ENCODE measurements at regions not wholly inside any gene's neighbourhood (a gene's known extent, or its start where the extent isn't known, plus 50 kb on each side); places are given as distances from the start of the nearest gene placed in this dataset.
"Not testable (repeated sequence)": the region's sequence is repeated elsewhere in the genome, so short reads cannot be mapped to it uniquely, and the experiment has no call there.

DNA sequence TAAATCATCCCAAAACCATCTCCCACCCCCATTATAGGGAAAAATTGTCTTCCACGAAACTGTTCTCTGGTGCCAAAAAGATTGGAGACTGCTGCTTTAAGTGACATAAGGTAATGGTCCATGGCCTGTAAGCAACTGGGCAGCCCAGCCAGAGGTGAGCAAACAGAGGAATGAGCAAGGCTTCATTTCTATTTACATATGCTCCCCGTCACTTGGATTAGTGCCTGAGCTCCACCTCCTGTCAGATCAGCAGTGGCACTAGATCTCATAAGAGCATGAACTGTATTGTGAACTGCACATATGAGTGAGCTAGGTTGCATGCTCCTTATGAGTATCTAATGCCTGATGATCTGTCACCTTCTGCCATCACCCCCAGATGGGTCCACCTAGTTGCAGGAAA, 1159.8 kb upstream of the ALCAM start:
- no peaks in the 10 kb centered on the region for H3K4me1 Mint-ChIP-seq
- no peak overlapping the region for H3K4me3 Mint-ChIP-seq
- H3K9me3 Mint-ChIP-seq: peaks cover 2% of the 10 kb centered on the region
- no peaks in the 10 kb centered on the region for H3K36me3 Mint-ChIP-seq
- no peak overlapping the region for H3K27ac Mint-ChIP-seq
- H3K27me3 Mint-ChIP-seq: no peaks in the 10 kb centered on the region
- no peak for DNase-seq

DNA sequence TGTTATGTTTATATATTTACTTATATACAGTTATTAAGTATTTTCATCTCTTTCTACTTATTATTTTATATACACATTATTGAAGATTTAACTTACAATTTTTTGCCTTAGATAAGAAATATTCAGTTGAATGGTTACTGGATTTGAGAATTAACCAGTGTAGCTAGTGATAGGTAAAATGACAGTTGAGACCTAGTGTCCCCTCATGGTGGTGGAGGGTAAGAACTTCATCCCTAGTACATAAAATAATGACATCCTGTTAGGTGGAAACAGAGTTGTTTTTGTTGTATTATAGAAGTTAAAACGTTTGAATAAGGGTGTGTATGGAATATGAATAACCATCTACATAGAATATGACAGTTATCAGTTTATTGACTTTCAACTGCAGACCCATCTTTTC, 1152.4 kb upstream of the ALCAM start:
- Mint-ChIP-seq H3K27me3 (no peaks in the 10 kb centered on the region), H3K27ac (no peak overlapping the region), H3K9me3 (no peaks in the 10 kb centered on the region), H3K4me3 (no peak overlapping the region), H3K4me1 (no peaks in the 10 kb centered on the region), H3K36me3 (no peaks in the 10 kb centered on the region)
- DNase-seq: no peak

DNA sequence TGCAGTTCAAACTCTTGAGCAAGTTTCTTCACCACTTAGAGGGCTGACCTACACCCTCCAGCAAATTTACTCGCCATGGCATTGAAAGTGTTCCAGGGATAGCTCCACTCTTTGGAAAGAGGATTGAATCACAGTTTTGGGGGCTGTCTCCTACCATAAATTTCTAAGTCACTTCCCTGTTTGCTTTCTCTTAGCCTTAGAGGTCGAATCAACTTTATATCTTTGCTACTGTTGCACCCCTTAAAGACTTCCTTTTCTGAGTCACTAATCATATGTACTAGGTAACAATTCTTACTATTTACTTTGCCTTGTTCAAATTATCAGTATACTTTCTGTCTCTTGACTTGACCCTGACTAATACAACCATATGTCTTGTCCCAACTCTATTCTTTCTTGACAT, 1151.8 kb upstream of the ALCAM start:
- DNase-seq: no peak
- H3K27me3 Mint-ChIP-seq: no peaks in the 10 kb centered on the region
- H3K4me1 Mint-ChIP-seq: no peaks in the 10 kb centered on the region
- H3K4me3 Mint-ChIP-seq: no peak overlapping the region
- H3K27ac Mint-ChIP-seq: no peak overlapping the region
- peaks cover under 1% of the 10 kb centered on the region for H3K9me3 Mint-ChIP-seq
- no peaks in the 10 kb centered on the region for H3K36me3 Mint-ChIP-seq

DNA sequence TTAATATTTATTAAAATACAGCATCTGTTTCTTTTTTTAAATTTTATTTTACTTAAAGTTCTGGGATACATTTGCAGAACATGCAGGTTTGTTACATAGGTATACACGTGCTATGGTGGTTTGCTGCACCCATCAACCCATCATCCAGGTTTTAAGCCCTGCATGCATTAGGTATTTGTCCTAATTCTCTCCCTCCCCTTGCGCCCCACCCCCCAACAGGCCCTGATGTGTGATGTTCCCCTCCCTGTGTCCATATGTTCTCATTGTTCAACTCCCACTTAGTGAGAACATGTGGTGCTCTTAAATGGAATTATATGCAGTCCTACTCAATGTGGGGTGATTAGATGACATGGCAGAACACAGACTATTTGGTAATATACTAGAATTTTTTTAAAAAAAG, 1147.7 kb upstream of the ALCAM start:
- H3K4me3 Mint-ChIP-seq, H3K36me3 Mint-ChIP-seq: not testable (repeated sequence)
- H3K9me3 Mint-ChIP-seq: peaks cover 12% of the 10 kb centered on the region

DNA sequence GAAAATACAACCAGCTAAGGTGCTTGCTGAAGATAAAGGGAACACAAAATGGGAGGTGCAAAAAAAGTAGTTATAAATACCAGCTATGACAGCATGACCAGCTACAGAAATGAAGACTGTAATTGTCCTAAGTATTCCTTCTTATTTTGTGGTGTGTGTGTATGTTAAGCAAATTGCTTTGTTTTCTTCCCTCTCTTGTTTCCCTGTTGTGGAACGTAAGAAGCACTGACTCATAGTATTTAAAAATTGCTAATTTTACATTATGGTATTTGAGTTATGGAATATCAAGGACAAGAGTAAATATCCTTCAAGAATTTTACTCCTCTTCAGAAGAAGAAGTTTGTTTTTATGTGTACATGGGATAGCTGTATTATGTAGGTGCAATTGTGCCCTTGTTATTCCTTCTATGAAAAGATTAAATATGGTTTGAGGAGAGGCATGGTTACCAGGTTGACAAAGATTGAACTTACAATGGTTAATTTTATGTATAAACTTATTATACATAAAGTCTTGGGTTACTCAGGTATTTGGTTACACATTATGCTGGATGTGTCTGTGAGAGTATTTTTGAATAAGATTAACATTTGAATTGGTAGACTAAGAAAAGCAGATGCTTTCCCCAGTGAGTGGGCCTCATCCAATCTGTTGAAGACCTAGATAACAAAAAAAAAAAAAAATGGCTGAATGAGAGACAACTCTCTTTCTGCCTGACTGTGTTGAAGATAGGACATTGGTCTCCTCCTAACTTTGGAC, 1132.1 kb upstream of the ALCAM start:
- no peak for DNase-seq
- H3K27me3 Mint-ChIP-seq: no peaks in the 10 kb centered on the region
- H3K9me3 Mint-ChIP-seq: no peaks in the 10 kb centered on the region
- no peaks in the 10 kb centered on the region for H3K36me3 Mint-ChIP-seq
- H3K4me1 Mint-ChIP-seq: no peaks in the 10 kb centered on the region
- H3K4me3 Mint-ChIP-seq: no peak overlapping the region
- H3K27ac Mint-ChIP-seq: no peak overlapping the region

More for the DNA sequence above, 1147.7 kb upstream of the ALCAM start:
- DNase-seq, H3K4me1 Mint-ChIP-seq, H3K27ac Mint-ChIP-seq, H3K27me3 Mint-ChIP-seq: not testable (repeated sequence)

DNA sequence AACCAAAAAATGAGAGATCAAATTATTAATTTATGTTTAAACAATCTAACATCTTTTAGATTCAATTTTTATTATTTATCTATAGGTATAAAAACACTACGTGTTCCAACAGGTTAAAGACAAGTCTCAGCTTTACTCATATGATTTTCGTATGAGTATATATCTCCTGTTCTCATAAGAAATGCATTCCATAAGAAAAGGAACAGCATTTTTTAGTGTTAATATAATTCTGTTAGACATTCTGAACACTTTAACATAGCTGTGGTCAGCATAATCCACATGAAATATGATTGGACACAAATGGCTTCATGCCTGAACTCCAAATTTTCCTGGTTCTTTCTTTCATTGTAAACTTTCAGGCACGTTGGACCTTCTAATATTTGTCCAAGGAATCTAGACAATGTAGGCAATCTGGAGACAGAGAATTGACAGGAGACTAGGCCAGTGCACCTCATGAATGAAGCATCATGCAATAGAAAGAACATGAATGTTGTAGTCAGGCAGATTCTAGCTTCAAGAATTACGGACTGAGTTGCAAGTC, 1122.0 kb upstream of the ALCAM start:
- H3K4me3 Mint-ChIP-seq: no peak overlapping the region
- H3K36me3 Mint-ChIP-seq: no peaks in the 10 kb centered on the region
- no peaks in the 10 kb centered on the region for H3K27me3 Mint-ChIP-seq
- peaks cover 7% of the 10 kb centered on the region for H3K9me3 Mint-ChIP-seq
- H3K27ac Mint-ChIP-seq: no peak overlapping the region
- no peak for DNase-seq
- no peaks in the 10 kb centered on the region for H3K4me1 Mint-ChIP-seq

DNA sequence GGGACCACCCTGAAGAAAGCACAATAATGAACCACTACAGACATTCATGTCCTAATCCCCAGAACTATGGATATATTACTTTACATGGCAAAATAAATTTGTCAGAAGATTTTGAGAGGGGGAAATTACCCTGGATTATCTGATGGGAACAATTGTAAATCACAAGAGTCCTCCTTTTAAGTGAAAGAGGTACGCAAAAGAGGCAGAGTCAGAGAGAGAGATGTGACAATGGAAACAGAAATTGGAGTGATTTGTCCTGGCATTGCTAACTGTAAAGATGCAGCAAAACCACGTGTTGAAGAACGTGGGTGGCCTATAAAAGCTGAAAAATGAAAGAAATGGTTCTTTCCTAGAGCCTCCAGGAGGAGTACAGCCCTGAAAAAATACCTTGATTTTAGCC, 1121.4 kb upstream of the ALCAM start:
- Mint-ChIP-seq H3K4me3 (no peak overlapping the region), H3K27me3 (no peaks in the 10 kb centered on the region), H3K27ac (no peak overlapping the region), H3K4me1 (no peaks in the 10 kb centered on the region), H3K9me3 (peaks cover 6% of the 10 kb centered on the region), H3K36me3 (no peaks in the 10 kb centered on the region)
- DNase-seq: no peak

DNA sequence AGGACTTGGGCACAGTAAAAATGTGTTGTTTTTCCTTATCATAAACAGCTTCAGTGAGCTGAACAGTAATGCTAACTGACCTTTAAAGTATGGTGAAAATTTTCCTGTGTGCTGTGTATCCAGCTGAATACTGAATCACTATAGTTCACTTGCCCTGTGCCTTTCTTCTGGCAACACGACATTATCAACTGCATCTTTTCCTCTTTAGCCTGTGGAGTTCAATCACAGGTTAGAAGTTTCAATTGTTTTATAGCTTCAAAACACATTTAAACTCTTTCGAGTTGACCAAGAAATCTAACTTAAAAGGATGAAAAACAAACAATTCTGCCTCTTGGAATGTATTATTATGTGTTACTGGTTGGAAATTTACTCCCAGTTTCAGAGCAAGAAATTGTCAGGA, 1120.7 kb upstream of the ALCAM start:
- peaks cover 4% of the 10 kb centered on the region for H3K9me3 Mint-ChIP-seq
- H3K36me3 Mint-ChIP-seq: no peaks in the 10 kb centered on the region
- H3K27me3 Mint-ChIP-seq: no peaks in the 10 kb centered on the region
- DNase-seq: no peak
- H3K4me3 Mint-ChIP-seq: no peak overlapping the region
- H3K27ac Mint-ChIP-seq: no peak overlapping the region
- H3K4me1 Mint-ChIP-seq: no peaks in the 10 kb centered on the region

DNA sequence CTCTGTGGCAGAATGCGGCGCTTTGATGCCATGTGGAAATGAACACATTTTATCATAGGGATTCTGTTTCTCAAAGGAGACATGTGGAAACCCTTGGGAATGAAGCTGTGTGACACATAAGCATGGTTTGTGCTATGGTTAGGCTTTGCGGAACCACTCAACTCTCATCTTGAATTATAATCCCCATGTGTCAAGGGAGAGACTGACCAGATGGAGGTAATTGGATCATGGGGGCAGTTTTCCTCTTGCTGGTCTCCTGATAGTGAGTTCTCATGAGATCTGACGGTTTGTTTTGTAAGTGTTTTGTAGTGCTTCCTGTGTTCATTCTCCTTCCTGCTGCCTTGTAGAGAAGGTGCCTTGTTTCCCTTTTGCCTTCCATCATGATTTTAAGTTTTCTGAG, 1109.2 kb upstream of the ALCAM start:
- no peak overlapping the region for H3K27ac Mint-ChIP-seq
- DNase-seq: no peak
- H3K9me3 Mint-ChIP-seq: no peaks in the 10 kb centered on the region
- no peak overlapping the region for H3K4me3 Mint-ChIP-seq
- no peaks in the 10 kb centered on the region for H3K4me1 Mint-ChIP-seq
- no peaks in the 10 kb centered on the region for H3K36me3 Mint-ChIP-seq
- no peaks in the 10 kb centered on the region for H3K27me3 Mint-ChIP-seq

DNA sequence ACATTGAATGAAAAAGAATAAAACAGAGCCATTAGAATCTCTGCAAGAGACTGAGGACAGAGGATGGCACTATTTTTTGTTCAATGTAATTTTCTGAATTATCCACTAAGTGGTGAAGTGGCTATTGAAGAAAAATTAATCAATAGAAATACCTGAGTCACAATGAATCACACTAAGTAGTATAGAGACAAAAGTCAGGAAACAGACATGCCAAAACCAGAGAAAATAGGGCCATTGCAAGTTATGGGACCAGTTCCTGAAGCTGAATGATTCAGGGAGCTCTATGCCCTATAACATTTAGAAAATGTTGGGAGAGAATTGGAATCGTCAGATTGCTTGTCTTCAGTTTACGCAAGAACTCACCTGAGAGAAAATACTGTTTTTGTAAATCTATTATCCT, 1103.2 kb upstream of the ALCAM start:
- DNase-seq: no peak
- no peaks in the 10 kb centered on the region for H3K9me3 Mint-ChIP-seq
- no peaks in the 10 kb centered on the region for H3K27me3 Mint-ChIP-seq
- no peak overlapping the region for H3K27ac Mint-ChIP-seq
- no peak overlapping the region for H3K4me3 Mint-ChIP-seq
- no peaks in the 10 kb centered on the region for H3K36me3 Mint-ChIP-seq
- H3K4me1 Mint-ChIP-seq: no peaks in the 10 kb centered on the region

DNA sequence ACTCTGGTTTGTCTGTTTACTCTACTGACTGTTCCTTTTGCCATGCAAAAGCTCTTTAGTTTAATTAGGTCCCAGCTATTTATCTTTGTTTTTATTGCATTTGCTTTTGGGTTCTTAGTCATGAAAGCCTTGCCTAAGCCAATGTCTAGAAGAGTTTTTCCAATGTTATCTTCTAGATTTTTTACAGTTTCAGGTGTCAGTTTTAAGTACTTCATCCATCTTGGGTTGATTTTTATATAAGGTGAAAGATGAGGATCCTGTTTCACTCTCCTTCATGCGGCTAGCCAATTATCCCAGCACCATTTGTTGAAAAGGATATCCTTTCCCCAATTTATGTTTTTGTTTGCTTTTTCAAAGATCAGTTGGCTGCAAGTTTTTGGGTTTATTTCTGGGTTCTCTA, 1100.5 kb upstream of the ALCAM start:
- H3K27ac Mint-ChIP-seq, H3K36me3 Mint-ChIP-seq, H3K9me3 Mint-ChIP-seq, H3K27me3 Mint-ChIP-seq, DNase-seq, H3K4me1 Mint-ChIP-seq, H3K4me3 Mint-ChIP-seq: not testable (repeated sequence)

DNA sequence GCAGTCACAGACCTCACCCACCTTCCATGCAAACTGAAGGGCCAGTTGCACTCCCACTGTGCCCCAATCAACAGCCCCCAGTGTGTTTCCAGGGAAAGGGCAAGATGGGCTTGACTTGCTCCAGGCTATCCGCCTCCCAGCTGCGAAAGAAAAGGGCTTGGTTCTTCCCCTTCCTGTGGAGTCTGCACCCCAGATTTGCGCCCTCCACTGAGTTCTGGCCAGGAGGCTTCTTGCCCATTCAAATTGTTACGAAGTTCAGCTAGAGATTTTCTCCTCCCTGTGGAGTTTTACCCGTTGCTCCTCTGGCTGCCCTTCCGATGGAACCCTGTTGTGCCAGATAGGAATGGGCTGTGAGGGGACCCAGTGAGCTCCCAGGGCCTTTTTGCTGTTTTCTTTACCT, 1096.9 kb upstream of the ALCAM start:
- DNase-seq: no peak
- Mint-ChIP-seq H3K9me3 (peaks cover 6% of the 10 kb centered on the region), H3K4me3 (no peak overlapping the region), H3K36me3 (no peaks in the 10 kb centered on the region), H3K27ac (no peak overlapping the region), H3K27me3 (no peaks in the 10 kb centered on the region), H3K4me1 (no peaks in the 10 kb centered on the region)

DNA sequence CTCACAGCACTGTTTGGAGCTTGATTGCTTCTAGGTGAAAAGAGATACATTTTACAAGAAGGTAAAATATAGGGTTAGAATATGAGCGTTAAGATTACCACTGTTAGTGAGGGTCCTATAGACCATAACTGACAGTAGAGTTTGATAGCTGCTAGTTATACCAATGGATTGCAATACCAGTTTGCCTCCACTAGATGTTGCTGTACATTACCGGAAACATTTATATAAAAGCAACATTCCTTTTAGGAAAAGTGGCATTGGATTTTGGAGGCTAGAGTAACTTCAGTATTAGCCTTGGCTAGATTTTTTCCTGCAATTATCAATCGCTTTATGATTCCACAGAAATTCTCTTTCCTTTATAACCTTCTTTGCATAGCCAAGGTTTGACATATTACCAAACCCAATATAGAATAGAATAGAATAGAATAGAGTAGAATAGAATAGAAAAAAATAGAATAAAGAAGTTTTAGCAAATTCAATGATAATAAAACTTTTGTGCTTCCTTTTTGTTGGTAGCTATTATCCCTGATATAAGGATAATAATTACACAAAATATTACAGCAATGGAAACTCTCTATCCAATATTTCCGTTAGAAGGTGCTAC, 1093.6 kb upstream of the ALCAM start:
- H3K27me3 Mint-ChIP-seq: no peaks in the 10 kb centered on the region
- H3K4me3 Mint-ChIP-seq: no peak overlapping the region
- H3K36me3 Mint-ChIP-seq: no peaks in the 10 kb centered on the region
- H3K4me1 Mint-ChIP-seq: no peaks in the 10 kb centered on the region
- DNase-seq: no peak
- H3K9me3 Mint-ChIP-seq: peaks cover 7% of the 10 kb centered on the region
- no peak overlapping the region for H3K27ac Mint-ChIP-seq

DNA sequence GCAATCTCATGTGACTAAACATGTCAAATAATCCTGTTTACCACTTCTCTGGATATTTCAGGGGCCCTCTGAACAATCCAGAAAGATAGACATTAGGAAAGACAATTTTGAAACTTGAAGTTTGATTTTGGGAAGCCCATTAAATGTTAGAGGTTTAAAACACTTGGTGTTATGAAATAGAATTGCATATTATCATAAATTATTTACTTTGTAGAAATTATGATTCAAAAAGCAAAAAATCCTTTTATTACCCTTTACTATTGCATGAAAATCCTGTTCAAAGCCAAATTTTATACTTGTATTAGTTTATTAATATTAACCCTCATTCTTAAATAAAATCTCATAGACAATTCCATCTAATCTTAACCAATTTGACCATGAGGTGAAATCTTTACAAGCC, 1091.5 kb upstream of the ALCAM start:
- DNase-seq: no peak
- Mint-ChIP-seq H3K4me1 (no peaks in the 10 kb centered on the region), H3K4me3 (no peak overlapping the region), H3K27ac (no peak overlapping the region), H3K27me3 (no peaks in the 10 kb centered on the region), H3K36me3 (no peaks in the 10 kb centered on the region), H3K9me3 (peaks cover 13% of the 10 kb centered on the region)

DNA sequence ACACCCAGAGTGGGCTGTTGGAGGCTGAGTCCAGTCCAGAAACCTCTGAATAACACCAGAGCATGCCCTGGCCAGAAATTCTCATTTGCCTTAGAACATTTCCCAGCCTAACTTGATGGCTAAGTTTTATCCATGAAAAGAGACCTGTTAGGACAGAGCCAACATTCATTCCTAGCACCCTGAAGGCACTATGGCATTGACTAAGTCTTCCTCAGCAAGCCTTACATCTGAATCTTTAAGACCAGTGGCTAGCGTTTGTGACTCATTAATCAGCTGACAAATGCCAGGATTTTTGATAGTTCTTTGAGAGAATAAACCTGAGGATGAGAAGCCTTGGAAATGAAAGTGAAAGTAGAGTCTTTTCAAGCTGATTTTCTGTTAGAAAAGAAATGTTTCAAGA, 1087.1 kb upstream of the ALCAM start:
- no peak overlapping the region for H3K4me3 Mint-ChIP-seq
- no peak overlapping the region for H3K27ac Mint-ChIP-seq
- H3K27me3 Mint-ChIP-seq: no peaks in the 10 kb centered on the region

DNA sequence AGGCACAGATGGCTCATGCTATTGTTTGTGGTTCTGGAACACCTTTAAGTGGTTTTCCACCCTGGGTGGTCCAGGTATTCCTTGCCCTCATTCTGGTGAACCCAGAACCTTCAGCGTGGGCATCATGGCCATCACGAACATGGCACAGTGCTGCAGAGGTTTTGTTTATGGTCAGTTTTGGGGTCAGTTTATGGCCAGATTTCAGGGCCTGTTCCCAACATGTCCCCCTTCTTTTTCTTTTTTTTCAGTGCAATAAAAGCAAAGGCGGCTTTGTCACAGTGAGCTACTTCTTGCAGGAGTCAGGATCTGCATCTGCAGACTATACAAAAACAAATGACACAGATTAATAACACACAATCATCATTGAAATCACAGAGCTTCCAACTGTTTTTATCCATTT, 1085.0 kb upstream of the ALCAM start:
- Mint-ChIP-seq H3K27ac (no peak overlapping the region), H3K36me3 (no peaks in the 10 kb centered on the region), H3K27me3 (no peaks in the 10 kb centered on the region), H3K4me3 (no peak overlapping the region), H3K4me1 (no peaks in the 10 kb centered on the region), H3K9me3 (peaks cover 26% of the 10 kb centered on the region)
- no peak for DNase-seq

More for the DNA sequence above, 1087.1 kb upstream of the ALCAM start:
- H3K4me1 Mint-ChIP-seq: no peaks in the 10 kb centered on the region
- no peaks in the 10 kb centered on the region for H3K36me3 Mint-ChIP-seq
- no peak for DNase-seq
- peaks cover 24% of the 10 kb centered on the region for H3K9me3 Mint-ChIP-seq

Data from activated naive CD8-positive, alpha-beta T cell treated with anti-CD3 and anti-CD28 coated beads for 36 hours (primary cell).